BLaER1 treated with 17β-estradiol and CSF1 and Interleukin-3, amounts not matched to agents 10 nM and 100 nM (cell line): ENCODE measurements at regions not wholly inside any gene's neighbourhood (a gene's known extent, or its start where the extent isn't known, plus 50 kb on each side); places are given as distances from the start of the nearest gene placed in this dataset.
A peak's percentile ranks its signal among the peaks of the same experiment; 100 is the strongest.

Experiments
- H3K27ac ChIP-seq, 11 experiments: shearing (Covaris generic); formaldehyde crosslinking; 2 replicates each; pipeline ENCODE4 v1.8.1; 2022
- H3K27me3 ChIP-seq, 11 experiments: shearing (Covaris generic); formaldehyde crosslinking; 2 replicates each; pipeline ENCODE4 v1.8.1; 2022
- H3K36me3 ChIP-seq, 11 experiments: shearing (Covaris generic); formaldehyde crosslinking; 2 replicates each; pipeline ENCODE4 v1.8.1; 2022
- H3K4me1 ChIP-seq, 10 experiments: shearing (Covaris generic); formaldehyde crosslinking; 2 replicates each; pipeline ENCODE4 v1.8.1; 2022
- H3K4me2 ChIP-seq, 11 experiments: shearing (Covaris generic); formaldehyde crosslinking; 2 replicates each; pipeline ENCODE4 v1.8.1; 2022
- H3K4me3 ChIP-seq, 10 experiments: shearing (Covaris generic); formaldehyde crosslinking; 2 replicates each; pipeline ENCODE4 v1.8.1; 2022
- H3K9ac ChIP-seq, 11 experiments: shearing (Covaris generic); formaldehyde crosslinking; 2 replicates each; pipeline ENCODE4 v1.8.1; 2022
- H3K9me3 ChIP-seq, 11 experiments: shearing (Covaris generic); formaldehyde crosslinking; replicated peaks in 1 of 11; 2 replicates each; pipeline ENCODE4 v1.8.1; 2022
- H4K20me1 ChIP-seq, 11 experiments: shearing (Covaris generic); formaldehyde crosslinking; 2 replicates each; pipeline ENCODE4 v1.8.1; 2022
- Cebpa-rat ChIP-seq, 11 experiments: shearing (Covaris generic); IDR thresholded peaks; 2 replicates each; pipeline ENCODE4 v1.8.1; 2022

- H3K27me3 ChIP-seq, result no peaks in the 10 kb centered on the region; a peak in 1 of 22 replicates
- H3K4me2 ChIP-seq, result no peak overlapping the region
- no peak overlapping the region for H3K4me3 ChIP-seq
- H3K9me3 ChIP-seq, result peaks cover 0 to 5% (median 0%) of the 10 kb centered on the region in 11 experiments; a peak in 1 of 22 replicates
- H3K4me1 ChIP-seq, result peaks cover 0 to 11% (median 6%) of the 10 kb centered on the region in 10 experiments; a peak in 10 of 20 replicates
- no peaks in the 10 kb centered on the region for H4K20me1 ChIP-seq
- no peak overlapping the region for H3K9ac ChIP-seq
- H3K36me3 ChIP-seq, result no peaks in the 10 kb centered on the region
- H3K27ac ChIP-seq, result no peak overlapping the region
- TF ChIP-seq Cebpa-rat (IDR thresholded peaks at IDR 0.05), result no peak
These were observed 295.8 kb downstream of the SP3 start for GRCh38 chr2:173669271-173669853.

- H3K4me3 ChIP-seq, result no peak overlapping the region
- no peak overlapping the region for H3K9ac ChIP-seq
- H3K9me3 ChIP-seq, result peaks cover 0 to 5% (median 0%) of the 10 kb centered on the region in 11 experiments; a peak in 1 of 22 replicates
- no peaks in the 10 kb centered on the region for H4K20me1 ChIP-seq
- TF ChIP-seq Cebpa-rat (IDR thresholded peaks at IDR 0.05), result no peak
- no peak overlapping the region for H3K27ac ChIP-seq
- no peak overlapping the region for H3K4me2 ChIP-seq
- H3K27me3 ChIP-seq, result no peaks in the 10 kb centered on the region; a peak in 1 of 22 replicates
- no peaks in the 10 kb centered on the region for H3K36me3 ChIP-seq
- H3K4me1 ChIP-seq, result peaks cover 0 to 7% (median 4%) of the 10 kb centered on the region in 10 experiments; a peak in 10 of 20 replicates
These were observed 295.3 kb downstream of the SP3 start for GRCh38 chr2:173669888-173670287.

- H3K36me3 ChIP-seq, result no peaks in the 10 kb centered on the region
- H3K9ac ChIP-seq, result no peak overlapping the region
- H3K9me3 ChIP-seq, result peaks cover 0 to 5% (median 0%) of the 10 kb centered on the region in 11 experiments; a peak in 1 of 22 replicates
- TF ChIP-seq Cebpa-rat (IDR thresholded peaks at IDR 0.05), result no peak
- H4K20me1 ChIP-seq, result no peaks in the 10 kb centered on the region
- H3K4me3 ChIP-seq, result no peak overlapping the region
- no peaks in the 10 kb centered on the region for H3K27me3 ChIP-seq
- peaks cover 0 to 12% (median 4%) of the 10 kb centered on the region in 10 experiments; a peak in 9 of 20 replicates for H3K4me1 ChIP-seq
- no peak overlapping the region for H3K4me2 ChIP-seq
- no peak overlapping the region for H3K27ac ChIP-seq
These were observed 292.4 kb downstream of the SP3 start for GRCh38 chr2:173672573-173673340.

DNA sequence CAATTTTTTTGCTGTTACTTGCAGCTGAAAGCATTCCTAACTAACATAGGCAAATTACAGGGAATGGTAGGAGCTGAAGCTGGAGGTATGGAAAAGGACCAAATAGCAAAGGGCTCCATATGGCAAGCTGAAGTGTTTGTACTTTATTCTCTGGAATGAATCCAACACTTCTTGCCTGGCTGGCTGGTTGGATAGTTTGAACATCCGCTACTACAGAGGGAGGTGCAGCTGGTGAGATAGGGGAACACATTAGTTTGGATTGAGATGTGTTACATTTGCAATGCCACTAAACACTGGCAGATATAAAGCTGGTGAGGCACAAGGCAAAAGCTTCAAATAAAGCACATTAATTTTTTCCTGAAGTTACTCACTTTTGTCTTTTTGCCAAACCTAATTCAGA lies 291.5 kb downstream of the SP3 start:
- Histone ChIP-seq H3K4me2 (no peak overlapping the region), H3K27ac (no peak overlapping the region), H3K36me3 (no peaks in the 10 kb centered on the region), H3K27me3 (no peaks in the 10 kb centered on the region), H3K4me3 (no peak overlapping the region), H3K9me3 (peaks cover 0 to 5% (median 0%) of the 10 kb centered on the region in 11 experiments; a peak in 1 of 22 replicates), H3K9ac (no peak overlapping the region), H4K20me1 (no peaks in the 10 kb centered on the region), H3K4me1 (peaks cover 0 to 12% (median 4%) of the 10 kb centered on the region in 10 experiments; a peak in 9 of 20 replicates)
- no peak for TF ChIP-seq Cebpa-rat (IDR thresholded peaks at IDR 0.05)

DNA sequence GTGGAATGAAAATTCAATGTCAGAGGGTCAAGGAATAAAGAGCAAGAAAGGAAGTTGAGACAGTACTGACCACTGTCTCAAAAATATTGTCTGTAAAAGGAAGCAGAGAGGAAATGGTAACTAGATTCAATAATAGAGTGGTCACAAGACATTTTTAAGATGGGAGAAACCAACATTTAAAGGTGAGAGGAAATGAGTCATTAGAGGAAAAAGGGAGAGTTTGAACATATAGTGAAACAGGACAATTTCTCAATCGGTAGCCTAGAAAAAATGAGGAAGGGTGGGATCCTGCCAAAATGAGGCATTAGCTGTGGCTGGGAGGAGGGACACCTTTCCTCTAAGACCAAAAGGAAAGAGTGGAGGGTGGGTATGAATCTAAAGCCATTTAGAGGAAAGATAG lies 288.5 kb downstream of the SP3 start:
- H4K20me1 ChIP-seq, result no peaks in the 10 kb centered on the region
- H3K27ac ChIP-seq, result no peak overlapping the region
- TF ChIP-seq Cebpa-rat (IDR thresholded peaks at IDR 0.05), result no peak
- peak overlapping the region in 5 of 11 experiments; percentile 24 to 59 (median 44); a peak in 10 of 22 replicates for H3K4me2 ChIP-seq
- H3K9me3 ChIP-seq, result peaks cover 0 to 15% (median 4%) of the 10 kb centered on the region in 11 experiments; a peak in 10 of 22 replicates
- no peaks in the 10 kb centered on the region for H3K27me3 ChIP-seq
- no peaks in the 10 kb centered on the region for H3K36me3 ChIP-seq
- H3K4me1 ChIP-seq, result peaks cover 0 to 12% (median 4%) of the 10 kb centered on the region in 10 experiments; a peak in 9 of 20 replicates
- H3K9ac ChIP-seq, result no peak overlapping the region
- no peak overlapping the region for H3K4me3 ChIP-seq

GRCh38 chr2:173678186-173678585 lies 287.0 kb downstream of the SP3 start:
- Histone ChIP-seq H3K27ac (no peak overlapping the region), H3K4me2 (no peak overlapping the region), H3K9ac (no peak overlapping the region), H3K9me3 (peaks cover 0 to 16% (median 5%) of the 10 kb centered on the region in 11 experiments; a peak in 10 of 22 replicates), H4K20me1 (no peaks in the 10 kb centered on the region), H3K27me3 (no peaks in the 10 kb centered on the region), H3K4me3 (no peak overlapping the region), H3K36me3 (no peaks in the 10 kb centered on the region), H3K4me1 (peaks cover 0 to 12% (median 4%) of the 10 kb centered on the region in 10 experiments; a peak in 9 of 20 replicates)
- no peak for TF ChIP-seq Cebpa-rat (IDR thresholded peaks at IDR 0.05)

DNA sequence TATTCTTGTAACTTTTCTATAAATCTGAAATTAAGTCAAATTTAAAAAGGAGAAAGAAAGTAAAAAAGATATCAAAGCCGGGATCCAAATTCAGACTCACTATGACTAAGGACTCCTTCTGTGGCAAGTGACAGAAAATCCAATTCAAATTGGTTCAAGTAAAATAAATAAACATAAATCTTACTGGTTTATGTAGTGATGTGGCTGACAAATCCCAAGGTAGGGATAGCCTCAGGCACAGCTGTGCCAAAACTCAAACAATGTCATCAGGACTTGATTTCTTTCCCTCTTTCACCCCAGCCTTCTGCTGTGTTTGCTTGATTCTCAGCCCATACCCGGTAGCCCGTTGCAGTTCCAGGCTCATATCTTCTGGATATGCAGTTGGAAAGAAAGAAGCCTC lies 284.6 kb downstream of the SP3 start:
- no peaks in the 10 kb centered on the region for H4K20me1 ChIP-seq
- H3K4me2 ChIP-seq, result no peak overlapping the region
- no peak overlapping the region for H3K9ac ChIP-seq
- no peak overlapping the region for H3K4me3 ChIP-seq
- H3K27ac ChIP-seq, result no peak overlapping the region
- no peaks in the 10 kb centered on the region for H3K36me3 ChIP-seq
- H3K9me3 ChIP-seq, result peaks cover 0 to 16% (median 5%) of the 10 kb centered on the region in 11 experiments; a peak in 9 of 22 replicates
- TF ChIP-seq Cebpa-rat (IDR thresholded peaks at IDR 0.05), result no peak
- H3K4me1 ChIP-seq, result peaks cover 0 to 12% (median 4%) of the 10 kb centered on the region in 10 experiments; a peak in 9 of 20 replicates
- no peaks in the 10 kb centered on the region for H3K27me3 ChIP-seq

GRCh38 chr2:173681881-173682650 lies 283.1 kb downstream of the SP3 start:
- peaks cover 0 to 3% (median 0%) of the 10 kb centered on the region in 10 experiments; a peak in 7 of 20 replicates for H3K4me1 ChIP-seq
- no peak overlapping the region for H3K4me3 ChIP-seq
- peaks cover 0 to 15% (median 5%) of the 10 kb centered on the region in 11 experiments; a peak in 9 of 22 replicates for H3K9me3 ChIP-seq
- no peaks in the 10 kb centered on the region for H3K36me3 ChIP-seq
- H3K27ac ChIP-seq, result no peak overlapping the region
- no peak overlapping the region for H3K9ac ChIP-seq
- H3K4me2 ChIP-seq, result no peak overlapping the region
- no peaks in the 10 kb centered on the region for H4K20me1 ChIP-seq
- H3K27me3 ChIP-seq, result no peaks in the 10 kb centered on the region
- TF ChIP-seq Cebpa-rat (IDR thresholded peaks at IDR 0.05), result no peak
